A549 (cell line): ENCODE measurements at regions not wholly inside any gene's neighbourhood (a gene's known extent, or its start where the extent isn't known, plus 50 kb on each side); places are given as distances from the start of the nearest gene placed in this dataset.

Source experiments
- ATAC-seq, 2 experiments: fragments of 200-7000 bp in 1 of 2; fragments of >200 bp in 1 of 2; cut with Nextera tagmentation in 1 of 2; cut with Tn5 transposase in 1 of 2; 3 replicates each; pipeline versions ENCODE4 v1.8.0 to v1.9.1; 2018 to 2020; ENCODE audit warnings: mild to moderate bottlenecking in 1 of 2, moderate library complexity in 1 of 2
- CTCF ChIA-PET: fragments of 300-600 bp; sonication (Branson Sonifier 250); formaldehyde crosslinking; extraction: SDS; loops from one replicate; lab custom pipeline; 2021; ENCODE audit warnings: antibody characterized with exemption, inconsistent platforms; lab: Yijun Ruan, JAX
- POLR2A ChIA-PET: fragments of 350-600 bp; formaldehyde crosslinking; extraction: SDS; loops from one replicate; lab custom pipeline; 2021; ENCODE audit warnings: antibody characterized with exemption, inconsistent platforms; lab: Yijun Ruan, JAX
- DNase-seq, 2 experiments: peaks; one replicate each; pipeline versions ENCODE4 v3.0.0 to v3.0.0-alpha.2; 2011 to 2016; ENCODE audit warnings: low read depth in 1 of 2, low spot score in 1 of 2
- FAIRE-seq: peaks from 2 replicates; lab custom pipeline; 2011; peaks lifted over from hg19 to GRCh38; lab: Jason Lieb, UNC
- H3K27ac ChIP-seq, 2 experiments: fragments of >200 bp; sonication (Bioruptor Twin); formaldehyde crosslinking; 3 replicates each; pipeline ENCODE4 v1.5.1; 2016 to 2017
- H3K4me1 ChIP-seq: fragments of >200 bp; sonication (Bioruptor Twin); formaldehyde crosslinking; 3 replicates; pipeline ENCODE4 v1.6.1; 2016
- H3K4me2 ChIP-seq: fragments of >200 bp; sonication (Bioruptor Twin); formaldehyde crosslinking; 3 replicates; pipeline ENCODE4 v1.6.1; 2016
- H3K4me3 ChIP-seq: fragments of >200 bp; sonication (Bioruptor Twin); formaldehyde crosslinking; 3 replicates; pipeline ENCODE4 v1.5.1; 2016
- H3K9me3 ChIP-seq: fragments of >200 bp; sonication (Bioruptor Twin); formaldehyde crosslinking; 3 replicates; pipeline ENCODE4 v1.6.1; 2016
- ATOH8 ChIP-seq: fragments of 250-450 bp; sonication (Bioruptor Pico); IDR thresholded peaks from 2 replicates; pipeline ENCODE4 v1.5.0; 2020; ENCODE audit warnings: low read depth, mild to moderate bottlenecking, moderate library complexity
- CBX2 ChIP-seq: fragments of 200-600 bp; sonication (generic); IDR thresholded peaks from 2 replicates; pipeline ENCODE4 v1.6.1; 2016; ENCODE audit warnings: low read depth, mild to moderate bottlenecking, borderline replicate concordance
- CHD2 ChIP-seq: fragments of 150-350 bp; IDR thresholded peaks from 2 replicates; pipeline ENCODE4 v1.6.1; 2014; ENCODE audit warnings: low read length; ENCODE audit not compliant: partially characterized antibody
- E2F6 ChIP-seq: IDR thresholded peaks from 2 replicates; pipeline ENCODE4 v1.6.1; 2012; ENCODE audit warnings: low read depth, borderline replicate concordance
- EHF ChIP-seq: fragments of 250-450 bp; sonication (Bioruptor Pico); IDR thresholded peaks from 2 replicates; pipeline ENCODE4 v1.5.0; 2020; ENCODE audit warnings: mild to moderate bottlenecking
- EHMT2 ChIP-seq: fragments of 200-600 bp; sonication (generic); IDR thresholded peaks from 2 replicates; pipeline ENCODE4 v1.6.1; 2016; ENCODE audit warnings: antibody characterized with exemption, low read depth, mild to moderate bottlenecking, moderate library complexity
- EP300 ChIP-seq, 2 experiments: fragments of >200 bp; sonication (Bioruptor Twin); formaldehyde crosslinking; IDR thresholded peaks; 2 replicates in 1 of 2; 3 replicates in 1 of 2; pipeline ENCODE4 v1.6.1; 2016 to 2017
- FOSL2 ChIP-seq, 2 experiments: fragments of 450-650 bp in 1 of 2; fragments of >200 bp in 1 of 2; sonication (Bioruptor Twin) in 1 of 2; formaldehyde crosslinking; IDR thresholded peaks; 2 replicates each; pipeline versions ENCODE4 v1.5.0 to v1.6.1; 2016 to 2020; ENCODE audit warnings: mild to moderate bottlenecking in 1 of 2, moderate library complexity in 1 of 2
- GATA3 ChIP-seq: IDR thresholded peaks from 2 replicates; pipeline ENCODE4 v1.6.1; 2012; ENCODE audit warnings: borderline replicate concordance
- HES2 ChIP-seq: fragments of >200 bp; sonication (Bioruptor Twin); formaldehyde crosslinking; IDR thresholded peaks from 2 replicates; pipeline ENCODE4 v1.6.1; 2016
- HEYL ChIP-seq: fragments of 250-450 bp; sonication (Bioruptor Pico); IDR thresholded peaks from 2 replicates; pipeline ENCODE4 v1.8.0; 2021; ENCODE audit warnings: mild to moderate bottlenecking, moderate library complexity
- HOXA7 ChIP-seq: fragments of 250-450 bp; sonication (Bioruptor Pico); IDR thresholded peaks from 2 replicates; pipeline ENCODE4 v1.5.0; 2020; ENCODE audit warnings: mild to moderate bottlenecking, moderate library complexity
- HOXB5 ChIP-seq: fragments of 250-450 bp; sonication (Bioruptor Pico); IDR thresholded peaks from 2 replicates; pipeline ENCODE4 v1.5.0; 2020; ENCODE audit warnings: mild to moderate bottlenecking, moderate library complexity
- KDM5A ChIP-seq: fragments of 200-600 bp; sonication (generic); IDR thresholded peaks from 2 replicates; pipeline ENCODE4 v1.6.1; 2016; ENCODE audit warnings: antibody characterized with exemption, mild to moderate bottlenecking
- MAX ChIP-seq: IDR thresholded peaks from 2 replicates; pipeline ENCODE4 v1.6.1; 2012
- MYC ChIP-seq: IDR thresholded peaks from 2 replicates; pipeline ENCODE4 v1.6.1; 2012; ENCODE audit warnings: mild to moderate bottlenecking, inconsistent platforms, low read length, improper control_type of control experiment, borderline replicate concordance
- NFE2L2 ChIP-seq: fragments of 150-350 bp; conservative IDR thresholded peaks from 2 replicates; pipeline ENCODE4 v1.6.1; 2014; ENCODE audit warnings: low read length
- NR3C1 ChIP-seq: fragments of >200 bp; sonication (Bioruptor Twin); formaldehyde crosslinking; IDR thresholded peaks from 3 replicates; pipeline ENCODE4 v1.6.1; 2017
- PBX3 ChIP-seq: IDR thresholded peaks from 2 replicates; pipeline ENCODE4 v1.6.1; 2012
- PHF8 ChIP-seq: fragments of 200-600 bp; sonication (generic); IDR thresholded peaks from 2 replicates; pipeline ENCODE4 v1.6.1; 2016; ENCODE audit warnings: low read depth, mild to moderate bottlenecking, antibody characterized with exemption, moderate library complexity, borderline replicate concordance
- RARB ChIP-seq: fragments of 250-450 bp; sonication (Bioruptor Pico); IDR thresholded peaks from 2 replicates; pipeline ENCODE4 v1.8.0; 2021; ENCODE audit warnings: mild to moderate bottlenecking, moderate library complexity
- REST ChIP-seq: fragments of 200-600 bp; sonication (generic); IDR thresholded peaks from 2 replicates; pipeline ENCODE4 v1.6.1; 2016; ENCODE audit warnings: antibody characterized with exemption, mild to moderate bottlenecking, moderate library complexity
- RFX5 ChIP-seq: fragments of 450-650 bp; IDR thresholded peaks from 2 replicates; pipeline ENCODE4 v1.7.1; 2014; ENCODE audit warnings: antibody characterized with exemption, mild to moderate bottlenecking, moderate library complexity
- TFCP2L1 ChIP-seq: fragments of 250-450 bp; sonication (Bioruptor Pico); IDR thresholded peaks from 2 replicates; pipeline ENCODE4 v1.5.0; 2021; ENCODE audit warnings: mild to moderate bottlenecking
- TP53 ChIP-seq: fragments of 250-450 bp; sonication (Bioruptor Pico); IDR thresholded peaks from 2 replicates; pipeline ENCODE4 v1.5.0; 2021; ENCODE audit warnings: mild to moderate bottlenecking, moderate library complexity
- USF2 ChIP-seq: fragments of 450-650 bp; IDR thresholded peaks from 2 replicates; pipeline ENCODE4 v1.6.1; 2014; ENCODE audit warnings: antibody characterized with exemption
- ZNF302 ChIP-seq: fragments of 250-450 bp; sonication (Bioruptor Pico); IDR thresholded peaks from 2 replicates; pipeline ENCODE4 v1.9.0; 2021; ENCODE audit warnings: inconsistent platforms, mild to moderate bottlenecking, moderate library complexity
- ZSCAN20 ChIP-seq: fragments of 250-450 bp; sonication (Bioruptor Pico); IDR thresholded peaks from 2 replicates; pipeline ENCODE4 v1.8.0; 2022; ENCODE audit warnings: mild to moderate bottlenecking, moderate library complexity
- WGBS: methylation state at CpG from one replicate; pipeline ENCODE4 v1.1.6; 2017; ENCODE audit errors: missing lambda C conversion rate; 5-methylcytosine and 5-hydroxymethylcytosine counted together

GRCh38 chrX:39156051-39156450 is 354.8 kb downstream of the MID1IP1 start:
- CTCF ChIA-PET, result interaction anchor here (1.0 kb wide), 1 partner anchor 9 kb away, joined by 3 read pairs; no protein-coding TSS in a partner anchor
- FAIRE-seq, result no peak

GRCh38 chrX:39157006-39157405 is 355.7 kb downstream of the MID1IP1 start:
- CTCF ChIA-PET, result no interaction called here
- Histone ChIP-seq H3K4me3 (no peak overlapping the region), H3K4me1 (no peaks in the 10 kb centered on the region), H3K9me3 (no peaks in the 10 kb centered on the region), H3K4me2 (no peak overlapping the region), H3K27ac (no peak overlapping the region)
- POLR2A ChIA-PET, result no interaction called here
- no peak for DNase-seq
- no peak for ATAC-seq
- WGBS, result 38% methylated on average over 5 of the region's 5 CpGs
- no peak for TF ChIP-seq CBX2
- no peak for TF ChIP-seq HEYL (CRISPR knock-in tag)
- TF ChIP-seq ATOH8, result no peak
- no peak for TF ChIP-seq HOXA7 (CRISPR knock-in tag)
- TF ChIP-seq NR3C1, result no peak
- no peak for TF ChIP-seq RFX5
- no peak for TF ChIP-seq RARB
- no peak for TF ChIP-seq NFE2L2
- no peak for TF ChIP-seq MYC
- TF ChIP-seq TFCP2L1, result no peak
- no peak for TF ChIP-seq ZNF302
- TF ChIP-seq CHD2, result no peak
- no peak for TF ChIP-seq PHF8
- TF ChIP-seq, all 56 proteins: peak for 0
- peak; percentile 39 for FAIRE-seq

More at GRCh38 chrX:39156051-39156450, 354.8 kb downstream of the MID1IP1 start:
- H3K4me2 ChIP-seq, result no peak overlapping the region
- POLR2A ChIA-PET, result no interaction called here
- TF ChIP-seq HOXA7 (CRISPR knock-in tag) (no peak), FOSL2 (IDR thresholded peaks at IDR 0.05) (no peak), FOSL2 (CRISPR knock-in tag; IDR thresholded peaks at IDR 0.05) (no peak), CHD2 (no peak), TFCP2L1 (no peak), MAX (no peak), EP300 (IDR thresholded peaks at IDR 0.05) (no peak)
- TF ChIP-seq, all 56 proteins: peak for 0
- Histone ChIP-seq H3K4me1 (no peaks in the 10 kb centered on the region), H3K27ac (no peak overlapping the region), H3K4me3 (no peak overlapping the region), H3K9me3 (no peaks in the 10 kb centered on the region)
- ATAC-seq (no peak), DNase-seq (no peak)

- ATAC-seq (no peak), DNase-seq (no peak), FAIRE-seq (no peak)
- H3K4me3 ChIP-seq, result no peak overlapping the region
- H3K4me2 ChIP-seq, result no peak overlapping the region
- CTCF ChIA-PET, result no interaction called here
- H3K9me3 ChIP-seq, result no peaks in the 10 kb centered on the region
- no peaks in the 10 kb centered on the region for H3K4me1 ChIP-seq
- 12% methylated on average over 6 of the region's 6 CpGs for WGBS
- no peak overlapping the region for H3K27ac ChIP-seq
- POLR2A ChIA-PET, result no interaction called here
- no peak for TF ChIP-seq ZSCAN20 (CRISPR knock-in tag)
- no peak for TF ChIP-seq KDM5A
- no peak for TF ChIP-seq FOSL2 (IDR thresholded peaks at IDR 0.05)
- TF ChIP-seq FOSL2 (CRISPR knock-in tag; IDR thresholded peaks at IDR 0.05), result no peak
- no peak for TF ChIP-seq HES2
- no peak for TF ChIP-seq NFE2L2
- no peak for TF ChIP-seq REST
- no peak for TF ChIP-seq HOXA7 (CRISPR knock-in tag)
- TF ChIP-seq EHMT2, result no peak
- TF ChIP-seq EHF (CRISPR knock-in tag), result no peak
- no peak for TF ChIP-seq HOXB5 (CRISPR knock-in tag)
- TF ChIP-seq USF2, result no peak
- TF ChIP-seq E2F6, result no peak
- TF ChIP-seq PBX3, result no peak
- no peak for TF ChIP-seq TP53 (CRISPR knock-in tag)
- TF ChIP-seq PHF8, result no peak
- TF ChIP-seq GATA3, result no peak
These were observed 356.5 kb downstream of the MID1IP1 start for GRCh38 chrX:39157796-39158195.
